ENCODE measurements at regions not wholly inside any gene's neighbourhood (a gene's known extent, or its start where the extent isn't known, plus 50 kb on each side); places are given as distances from the start of the nearest gene placed in this dataset.

- TF ChIP-seq CTCF (IDR thresholded peaks at IDR 0.05; ENCODE audit: low read depth, low read length) = no peak
- no peak for DNase-seq (ENCODE audit: extremely low read depth, low read depth)
Observed at GRCh38 chr10:43882711-43883110, 234.0 kb upstream of the ZNF32 start.

- no peak for DNase-seq (ENCODE audit: extremely low read depth, low read depth)
- no peak for TF ChIP-seq CTCF (IDR thresholded peaks at IDR 0.05; ENCODE audit: low read depth, low read length)
Observed at GRCh38 chr10:43881657-43882056, 233.0 kb upstream of the ZNF32 start.

- DNase-seq (ENCODE audit: extremely low read depth, low read depth) = no peak
- no peak for TF ChIP-seq CTCF (IDR thresholded peaks at IDR 0.05; ENCODE audit: low read depth, low read length)
Observed at GRCh38 chr10:43880160-43880559, 231.5 kb upstream of the ZNF32 start.

GRCh38 chr10:43879742-43880141, 231.1 kb upstream of the ZNF32 start:
- no peak for DNase-seq (ENCODE audit: extremely low read depth, low read depth)
- TF ChIP-seq CTCF (IDR thresholded peaks at IDR 0.05; ENCODE audit: low read depth, low read length) = no peak

- no peak for TF ChIP-seq CTCF (IDR thresholded peaks at IDR 0.05; ENCODE audit: low read depth, low read length)
- DNase-seq (ENCODE audit: extremely low read depth, low read depth) = no peak
Observed at GRCh38 chr10:43879162-43879561, 230.5 kb upstream of the ZNF32 start.

- no peak for TF ChIP-seq CTCF (IDR thresholded peaks at IDR 0.05; ENCODE audit: low read depth, low read length)
- no peak for DNase-seq (ENCODE audit: extremely low read depth, low read depth)
Observed at GRCh38 chr10:43878386-43878785, 229.7 kb upstream of the ZNF32 start.

GRCh38 chr10:43876976-43877375, 228.3 kb upstream of the ZNF32 start:
- DNase-seq (ENCODE audit: extremely low read depth, low read depth) = no peak
- TF ChIP-seq CTCF (IDR thresholded peaks at IDR 0.05; ENCODE audit: low read depth, low read length) = no peak
